HUES48 (cell line): ENCODE measurements at regions not wholly inside any gene's neighbourhood (a gene's known extent, or its start where the extent isn't known, plus 50 kb on each side); places are given as distances from the start of the nearest gene placed in this dataset.

ENCODE experiments used
- H3K27ac ChIP-seq: one replicate; pipeline ENCODE4 v1.7.0; 2013; ENCODE audit warnings: low read depth, low read length, inconsistent platforms
- H3K27me3 ChIP-seq: 2 replicates; pipeline ENCODE4 v1.6.1; 2013; ENCODE audit warnings: mild to moderate bottlenecking, low read length; ENCODE audit not compliant: control insufficient read depth, insufficient read depth
- H3K36me3 ChIP-seq: 2 replicates; pipeline ENCODE4 v1.6.1; 2013; ENCODE audit warnings: low read length; ENCODE audit not compliant: control insufficient read depth, insufficient read depth
- H3K4me1 ChIP-seq: 2 replicates; pipeline ENCODE4 v1.6.1; 2013; ENCODE audit warnings: mild to moderate bottlenecking, low read length; ENCODE audit not compliant: control insufficient read depth, insufficient read depth
- H3K4me3 ChIP-seq: 2 replicates; pipeline ENCODE4 v1.5.1; 2013; ENCODE audit warnings: mild to moderate bottlenecking, low read depth, low read length
- H3K9ac ChIP-seq: 2 replicates; pipeline ENCODE4 v1.6.1; 2013; ENCODE audit warnings: mild to moderate bottlenecking, low read depth, low read length, moderate library complexity
- H3K9me3 ChIP-seq: 2 replicates; pipeline ENCODE4 v1.6.1; 2013; ENCODE audit warnings: low read length; ENCODE audit not compliant: control insufficient read depth, insufficient read depth

GRCh38 chr5:164577201-164577600 is 1071.8 kb downstream of the MAT2B start:
- Histone ChIP-seq H3K27ac (no peak overlapping the region), H3K4me3 (no peak overlapping the region)

GRCh38 chr5:164577742-164578141 is 1072.3 kb downstream of the MAT2B start:
- no peaks in the 10 kb centered on the region for H3K4me1 ChIP-seq

More at GRCh38 chr5:164577201-164577600, 1071.8 kb downstream of the MAT2B start:
- H3K27me3 ChIP-seq = no peaks in the 10 kb centered on the region
- no peak overlapping the region for H3K9ac ChIP-seq
- H3K36me3 ChIP-seq = no peaks in the 10 kb centered on the region
- H3K9me3 ChIP-seq = no peaks in the 10 kb centered on the region
- no peaks in the 10 kb centered on the region for H3K4me1 ChIP-seq

GRCh38 chr5:164578401-164578800 is 1073.0 kb downstream of the MAT2B start:
- no peak overlapping the region for H3K4me3 ChIP-seq
- no peaks in the 10 kb centered on the region for H3K36me3 ChIP-seq
- no peaks in the 10 kb centered on the region for H3K27me3 ChIP-seq
- no peaks in the 10 kb centered on the region for H3K4me1 ChIP-seq
- no peak overlapping the region for H3K27ac ChIP-seq
- no peak overlapping the region for H3K9ac ChIP-seq
- no peaks in the 10 kb centered on the region for H3K9me3 ChIP-seq

More at GRCh38 chr5:164577742-164578141, 1072.3 kb downstream of the MAT2B start:
- Histone ChIP-seq H3K9ac (no peak overlapping the region), H3K4me3 (no peak overlapping the region), H3K27me3 (no peaks in the 10 kb centered on the region), H3K36me3 (no peaks in the 10 kb centered on the region), H3K27ac (no peak overlapping the region), H3K9me3 (no peaks in the 10 kb centered on the region)

GRCh38 chr5:164578911-164579310 is 1073.5 kb downstream of the MAT2B start:
- H3K4me1 ChIP-seq = no peaks in the 10 kb centered on the region
- no peaks in the 10 kb centered on the region for H3K27me3 ChIP-seq
- H3K36me3 ChIP-seq = no peaks in the 10 kb centered on the region

GRCh38 chr5:164580155-164580554 is 1074.7 kb downstream of the MAT2B start:
- no peak overlapping the region for H3K4me3 ChIP-seq
- no peaks in the 10 kb centered on the region for H3K4me1 ChIP-seq
- H3K9ac ChIP-seq = no peak overlapping the region
- no peaks in the 10 kb centered on the region for H3K36me3 ChIP-seq
- no peaks in the 10 kb centered on the region for H3K27me3 ChIP-seq
- H3K9me3 ChIP-seq = no peaks in the 10 kb centered on the region
- H3K27ac ChIP-seq = no peak overlapping the region

More at GRCh38 chr5:164578911-164579310, 1073.5 kb downstream of the MAT2B start:
- H3K27ac ChIP-seq = no peak overlapping the region
- H3K9ac ChIP-seq = no peak overlapping the region
- H3K4me3 ChIP-seq = no peak overlapping the region
- H3K9me3 ChIP-seq = no peaks in the 10 kb centered on the region

GRCh38 chr5:164581889-164582288 is 1076.5 kb downstream of the MAT2B start:
- H3K27ac ChIP-seq = no peak overlapping the region
- no peaks in the 10 kb centered on the region for H3K27me3 ChIP-seq
- H3K9ac ChIP-seq = no peak overlapping the region

GRCh38 chr5:164593982-164594381 is 1088.6 kb downstream of the MAT2B start:
- H3K9me3 ChIP-seq = no peaks in the 10 kb centered on the region

More at GRCh38 chr5:164581889-164582288, 1076.5 kb downstream of the MAT2B start:
- Histone ChIP-seq H3K9me3 (no peaks in the 10 kb centered on the region), H3K4me3 (no peak overlapping the region), H3K4me1 (no peaks in the 10 kb centered on the region), H3K36me3 (no peaks in the 10 kb centered on the region)

GRCh38 chr5:164597293-164597900 is 1092.0 kb downstream of the MAT2B start:
- Histone ChIP-seq H3K27ac (no peak overlapping the region), H3K27me3 (no peaks in the 10 kb centered on the region), H3K9me3 (no peaks in the 10 kb centered on the region), H3K4me3 (no peak overlapping the region), H3K36me3 (no peaks in the 10 kb centered on the region), H3K9ac (no peak overlapping the region), H3K4me1 (no peaks in the 10 kb centered on the region)

More at GRCh38 chr5:164593982-164594381, 1088.6 kb downstream of the MAT2B start:
- no peaks in the 10 kb centered on the region for H3K4me1 ChIP-seq
- no peaks in the 10 kb centered on the region for H3K36me3 ChIP-seq
- no peak overlapping the region for H3K9ac ChIP-seq
- no peak overlapping the region for H3K4me3 ChIP-seq
- no peaks in the 10 kb centered on the region for H3K27me3 ChIP-seq
- H3K27ac ChIP-seq = no peak overlapping the region

GRCh38 chr5:164600274-164600673 is 1094.9 kb downstream of the MAT2B start:
- Histone ChIP-seq H3K36me3 (no peaks in the 10 kb centered on the region), H3K4me1 (no peaks in the 10 kb centered on the region), H3K9ac (no peak overlapping the region), H3K4me3 (no peak overlapping the region), H3K27me3 (no peaks in the 10 kb centered on the region), H3K27ac (no peak overlapping the region), H3K9me3 (no peaks in the 10 kb centered on the region)

GRCh38 chr5:164600929-164601535 is 1095.6 kb downstream of the MAT2B start:
- H3K27ac ChIP-seq = no peak overlapping the region
- no peaks in the 10 kb centered on the region for H3K27me3 ChIP-seq
- no peaks in the 10 kb centered on the region for H3K4me1 ChIP-seq
- H3K9me3 ChIP-seq = no peaks in the 10 kb centered on the region
- no peak overlapping the region for H3K9ac ChIP-seq
- H3K4me3 ChIP-seq = no peak overlapping the region
- no peaks in the 10 kb centered on the region for H3K36me3 ChIP-seq

- no peaks in the 10 kb centered on the region for H3K4me1 ChIP-seq
- H3K9ac ChIP-seq = no peak overlapping the region
- H3K9me3 ChIP-seq = no peaks in the 10 kb centered on the region
- no peaks in the 10 kb centered on the region for H3K27me3 ChIP-seq
- H3K36me3 ChIP-seq = no peaks in the 10 kb centered on the region
- H3K27ac ChIP-seq = no peak overlapping the region
- no peak overlapping the region for H3K4me3 ChIP-seq
Observed at GRCh38 chr5:164608507-164608906, 1103.1 kb downstream of the MAT2B start.
